ENCODE measurements at regions not wholly inside any gene's neighbourhood (a gene's known extent, or its start where the extent isn't known, plus 50 kb on each side); places are given as distances from the start of the nearest gene placed in this dataset.
"Not testable (repeated sequence)": the region's sequence is repeated elsewhere in the genome, so short reads cannot be mapped to it uniquely, and the experiment has no call there.

DNA sequence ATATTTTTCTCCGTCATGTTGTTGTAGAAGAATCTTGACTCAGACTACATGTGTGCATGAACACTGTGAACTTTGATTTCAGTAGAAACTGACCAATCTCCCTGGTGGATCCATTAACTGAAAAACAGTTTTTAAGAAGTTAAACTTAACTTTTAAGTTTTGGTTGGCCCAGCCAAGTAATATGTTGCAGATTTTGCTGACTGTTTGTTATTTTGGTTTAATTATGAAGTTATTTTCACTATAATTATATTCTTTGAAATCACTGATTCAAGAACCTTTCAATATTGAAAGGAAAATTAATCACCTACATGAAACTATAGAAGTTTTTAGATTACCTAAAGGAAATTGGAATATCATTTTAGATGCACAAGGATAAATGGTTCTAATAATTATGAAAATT is 373.6 kb upstream of the COX7C start:
- no peak for DNase-seq (ENCODE audit: low spot score)
- no peaks in the 10 kb centered on the region for H3K27me3 ChIP-seq (ENCODE audit: control insufficient read depth in 4 of 4, insufficient read depth in 4 of 4, low read length in 3 of 4)
- H3K4me1 ChIP-seq (ENCODE audit: control insufficient read depth in 4 of 4, insufficient read depth in 4 of 4, low read length in 3 of 4) = no peaks in the 10 kb centered on the region
- H3K9me3 ChIP-seq (ENCODE audit: control insufficient read depth in 4 of 4, low read length in 3 of 4) = no peaks in the 10 kb centered on the region
- no peaks in the 10 kb centered on the region for H3K36me3 ChIP-seq (ENCODE audit: control insufficient read depth in 4 of 4, insufficient read depth in 3 of 4, low read depth in 1 of 4, low read length in 3 of 4)
- H3K9ac ChIP-seq (ENCODE audit: low read depth in 1 of 2, low read length in 2 of 2) = no peak overlapping the region
- no peak overlapping the region for H3K4me3 ChIP-seq (ENCODE audit: low read depth in 1 of 3, low read length in 3 of 3)
- no peak overlapping the region for H3K27ac ChIP-seq (ENCODE audit: low read depth in 1 of 2, low read length in 2 of 2)
- WGBS = 0% methylated on average over 1 of the region's 1 CpG
- TF ChIP-seq ATF3 (IDR thresholded peaks at IDR 0.05) (no peak), JUND (IDR thresholded peaks at IDR 0.05) (no peak), YY1 (IDR thresholded peaks at IDR 0.05) (no peak), FOXA2 (IDR thresholded peaks at IDR 0.05) (no peak), RXRA (IDR thresholded peaks at IDR 0.05) (no peak), FOXA1 (IDR thresholded peaks at IDR 0.05) (no peak), MAX (IDR thresholded peaks at IDR 0.05) (no peak), RAD21 (IDR thresholded peaks at IDR 0.05) (no peak), HNF4G (IDR thresholded peaks at IDR 0.05) (no peak), SP1 (IDR thresholded peaks at IDR 0.05) (no peak), REST (IDR thresholded peaks at IDR 0.05) (no peak), ZBTB33 (IDR thresholded peaks at IDR 0.05) (no peak), GABPA (IDR thresholded peaks at IDR 0.05 in 1 of 2, conservative IDR thresholded peaks at IDR 0.05 in 1 of 2) (no peak), TAF1 (conservative IDR thresholded peaks at IDR 0.05) (no peak), EGR1 (IDR thresholded peaks at IDR 0.05; ENCODE audit: low read depth in 2 of 2) (no peak), NR2F2 (IDR thresholded peaks at IDR 0.05) (no peak)

- no peaks in the 10 kb centered on the region for H3K4me1 ChIP-seq (ENCODE audit: control insufficient read depth in 4 of 4, insufficient read depth in 4 of 4, low read length in 3 of 4)
- no peak overlapping the region for H3K4me3 ChIP-seq (ENCODE audit: low read depth in 1 of 3, low read length in 3 of 3)
- H3K27me3 ChIP-seq (ENCODE audit: control insufficient read depth in 4 of 4, insufficient read depth in 4 of 4, low read length in 3 of 4) = no peaks in the 10 kb centered on the region
- H3K9me3 ChIP-seq (ENCODE audit: control insufficient read depth in 4 of 4, low read length in 3 of 4) = no peaks in the 10 kb centered on the region
- no peaks in the 10 kb centered on the region for H3K36me3 ChIP-seq (ENCODE audit: control insufficient read depth in 4 of 4, insufficient read depth in 3 of 4, low read depth in 1 of 4, low read length in 3 of 4)
- no peak overlapping the region for H3K9ac ChIP-seq (ENCODE audit: low read depth in 1 of 2, low read length in 2 of 2)
- TF ChIP-seq RXRA (IDR thresholded peaks at IDR 0.05) = no peak
- DNase-seq (ENCODE audit: low spot score) = no peak
- H3K27ac ChIP-seq (ENCODE audit: low read depth in 1 of 2, low read length in 2 of 2) = no peak overlapping the region
Measured at GRCh38 chr5:86257871-86258270, 359.9 kb upstream of the COX7C start.

GRCh38 chr5:86284400-86285190 is 333.1 kb upstream of the COX7C start:
- not testable (repeated sequence) for H3K27ac ChIP-seq (ENCODE audit: low read depth in 1 of 2, low read length in 2 of 2); H3K4me3 ChIP-seq (ENCODE audit: low read depth in 1 of 3, low read length in 3 of 3); H3K27me3 ChIP-seq (ENCODE audit: control insufficient read depth in 4 of 4, insufficient read depth in 4 of 4, low read length in 3 of 4); H3K36me3 ChIP-seq (ENCODE audit: control insufficient read depth in 4 of 4, insufficient read depth in 3 of 4, low read depth in 1 of 4, low read length in 3 of 4); H3K9me3 ChIP-seq (ENCODE audit: control insufficient read depth in 4 of 4, low read length in 3 of 4); DNase-seq (ENCODE audit: low spot score); H3K9ac ChIP-seq (ENCODE audit: low read depth in 1 of 2, low read length in 2 of 2); H3K4me1 ChIP-seq (ENCODE audit: control insufficient read depth in 4 of 4, insufficient read depth in 4 of 4, low read length in 3 of 4)
- 74% methylated on average over 3 of the region's 3 CpGs for WGBS

- H3K4me1 ChIP-seq (ENCODE audit: control insufficient read depth in 4 of 4, insufficient read depth in 4 of 4, low read length in 3 of 4); H3K9me3 ChIP-seq (ENCODE audit: control insufficient read depth in 4 of 4, low read length in 3 of 4); H3K4me3 ChIP-seq (ENCODE audit: low read depth in 1 of 3, low read length in 3 of 3); H3K9ac ChIP-seq (ENCODE audit: low read depth in 1 of 2, low read length in 2 of 2); H3K27ac ChIP-seq (ENCODE audit: low read depth in 1 of 2, low read length in 2 of 2); H3K36me3 ChIP-seq (ENCODE audit: control insufficient read depth in 4 of 4, insufficient read depth in 3 of 4, low read depth in 1 of 4, low read length in 3 of 4); H3K27me3 ChIP-seq (ENCODE audit: control insufficient read depth in 4 of 4, insufficient read depth in 4 of 4, low read length in 3 of 4); DNase-seq (ENCODE audit: low spot score): not testable (repeated sequence)
- 65% methylated on average over 2 of the region's 2 CpGs for whole genome bisulfite sequencing
Measured at GRCh38 chr5:86287437-86287836, 330.3 kb upstream of the COX7C start.

DNA sequence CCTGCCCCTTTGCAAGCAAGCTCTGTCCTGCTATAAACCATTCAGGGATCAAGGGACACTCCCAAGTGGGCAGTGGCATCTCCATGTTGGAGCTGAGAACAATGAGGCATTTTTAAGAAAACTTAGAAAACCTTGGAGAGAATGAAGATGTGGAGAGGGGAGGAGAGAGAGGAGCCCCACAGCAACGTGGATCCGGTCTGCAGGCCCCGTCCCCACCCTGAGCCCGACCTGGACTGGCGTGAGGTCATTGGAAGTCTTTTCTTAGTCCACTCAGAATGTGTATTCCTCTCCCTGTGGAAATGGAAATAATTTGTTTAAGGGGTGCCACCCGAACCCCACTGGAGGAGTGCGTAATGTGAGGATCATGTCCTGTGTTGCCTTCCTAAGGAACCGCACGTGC is 328.0 kb upstream of the COX7C start:
- H3K36me3 ChIP-seq (ENCODE audit: control insufficient read depth in 4 of 4, insufficient read depth in 3 of 4, low read depth in 1 of 4, low read length in 3 of 4); H3K9ac ChIP-seq (ENCODE audit: low read depth in 1 of 2, low read length in 2 of 2); H3K27ac ChIP-seq (ENCODE audit: low read depth in 1 of 2, low read length in 2 of 2); H3K4me3 ChIP-seq (ENCODE audit: low read depth in 1 of 3, low read length in 3 of 3); H3K9me3 ChIP-seq (ENCODE audit: control insufficient read depth in 4 of 4, low read length in 3 of 4); DNase-seq (ENCODE audit: low spot score); H3K4me1 ChIP-seq (ENCODE audit: control insufficient read depth in 4 of 4, insufficient read depth in 4 of 4, low read length in 3 of 4); H3K27me3 ChIP-seq (ENCODE audit: control insufficient read depth in 4 of 4, insufficient read depth in 4 of 4, low read length in 3 of 4): not testable (repeated sequence)
- 83% methylated on average over 9 of the region's 9 CpGs for WGBS

All from liver (tissue), 7 donors.